Skeletal muscle cell (primary cell): ENCODE measurements at regions not wholly inside any gene's neighbourhood (a gene's known extent, or its start where the extent isn't known, plus 50 kb on each side); places are given as distances from the start of the nearest gene placed in this dataset.
"Not testable (repeated sequence)": the region's sequence is repeated elsewhere in the genome, so short reads cannot be mapped to it uniquely, and the experiment has no call there.

ENCODE experiments used
- DNase-seq: peaks from one replicate; pipeline ENCODE4 v3.0.0-alpha.2; 2010; ENCODE audit warnings: low read depth
- H3K4me3 ChIP-seq: 2 replicates; pipeline ENCODE4 v1.5.1; 2011; ENCODE audit warnings: low read depth, mild to moderate bottlenecking, control low read depth, low read length, moderate library complexity

- no peak overlapping the region for H3K4me3 ChIP-seq
- no peak for DNase-seq
Measured at GRCh38 chr12:97701901-97702300, 239.3 kb downstream of the RMST start.

GRCh38 chr12:97711392-97711791 is 248.8 kb downstream of the RMST start:
- no peak for DNase-seq
- no peak overlapping the region for H3K4me3 ChIP-seq

- DNase-seq: no peak
Measured at GRCh38 chr12:97713270-97713669, 250.7 kb downstream of the RMST start.

GRCh38 chr12:97714107-97714563 is 251.5 kb downstream of the RMST start:
- H3K4me3 ChIP-seq: no peak overlapping the region
- DNase-seq: no peak

More at GRCh38 chr12:97713270-97713669, 250.7 kb downstream of the RMST start:
- no peak overlapping the region for H3K4me3 ChIP-seq

- DNase-seq: no peak
- H3K4me3 ChIP-seq: no peak overlapping the region
Measured at GRCh38 chr12:97716356-97716755, 253.8 kb downstream of the RMST start.

GRCh38 chr12:97723801-97724200 is 261.2 kb downstream of the RMST start:
- H3K4me3 ChIP-seq, DNase-seq: not testable (repeated sequence)

GRCh38 chr12:97745406-97746101 is 282.9 kb downstream of the RMST start:
- H3K4me3 ChIP-seq: no peak overlapping the region
- DNase-seq: no peak

GRCh38 chr12:97748298-97748697 is 285.7 kb downstream of the RMST start:
- no peak for DNase-seq
- H3K4me3 ChIP-seq: no peak overlapping the region

GRCh38 chr12:97751704-97752103 is 289.1 kb downstream of the RMST start:
- no peak overlapping the region for H3K4me3 ChIP-seq
- no peak for DNase-seq

- no peak for DNase-seq
- no peak overlapping the region for H3K4me3 ChIP-seq
Measured at GRCh38 chr12:97752129-97752528, 289.5 kb downstream of the RMST start.

GRCh38 chr12:97753332-97753731 is 290.7 kb downstream of the RMST start:
- no peak for DNase-seq
- no peak overlapping the region for H3K4me3 ChIP-seq

GRCh38 chr12:97754306-97754705 is 291.7 kb downstream of the RMST start:
- DNase-seq: no peak

GRCh38 chr12:97756066-97756666 is 293.6 kb downstream of the RMST start:
- no peak overlapping the region for H3K4me3 ChIP-seq
- no peak for DNase-seq

More at GRCh38 chr12:97754306-97754705, 291.7 kb downstream of the RMST start:
- no peak overlapping the region for H3K4me3 ChIP-seq

- no peak for DNase-seq
- no peak overlapping the region for H3K4me3 ChIP-seq
Measured at GRCh38 chr12:97756741-97757140, 294.1 kb downstream of the RMST start.

- no peak overlapping the region for H3K4me3 ChIP-seq
- no peak for DNase-seq
Measured at GRCh38 chr12:97757481-97758193, 295.0 kb downstream of the RMST start.

GRCh38 chr12:97758194-97758501 is 295.5 kb downstream of the RMST start:
- H3K4me3 ChIP-seq: no peak overlapping the region
- no peak for DNase-seq

GRCh38 chr12:97758586-97758985 is 296.0 kb downstream of the RMST start:
- H3K4me3 ChIP-seq: no peak overlapping the region
- DNase-seq: no peak

GRCh38 chr12:97760601-97761000 is 298.0 kb downstream of the RMST start:
- no peak for DNase-seq

GRCh38 chr12:97763113-97763512 is 300.5 kb downstream of the RMST start:
- no peak for DNase-seq

More at GRCh38 chr12:97760601-97761000, 298.0 kb downstream of the RMST start:
- H3K4me3 ChIP-seq: no peak overlapping the region

GRCh38 chr12:97764700-97765099 is 302.1 kb downstream of the RMST start:
- no peak overlapping the region for H3K4me3 ChIP-seq
- no peak for DNase-seq

More at GRCh38 chr12:97763113-97763512, 300.5 kb downstream of the RMST start:
- H3K4me3 ChIP-seq: no peak overlapping the region

GRCh38 chr12:97767347-97767746 is 304.7 kb downstream of the RMST start:
- no peak for DNase-seq
- H3K4me3 ChIP-seq: no peak overlapping the region
